ENCODE measurements at regions not wholly inside any gene's neighbourhood (a gene's known extent, or its start where the extent isn't known, plus 50 kb on each side); places are given as distances from the start of the nearest gene placed in this dataset.
"Not testable (repeated sequence)": the region's sequence is repeated elsewhere in the genome, so short reads cannot be mapped to it uniquely, and the experiment has no call there.

- DNase-seq = no peak
These were observed 150.5 kb upstream of the DDIT4L start for GRCh38 chr4:100340512-100341485.

- no peak for DNase-seq
These were observed 149.6 kb upstream of the DDIT4L start for GRCh38 chr4:100339870-100340269.

- not testable (repeated sequence) for DNase-seq
These were observed 143.2 kb upstream of the DDIT4L start for GRCh38 chr4:100333491-100333890.

DNA sequence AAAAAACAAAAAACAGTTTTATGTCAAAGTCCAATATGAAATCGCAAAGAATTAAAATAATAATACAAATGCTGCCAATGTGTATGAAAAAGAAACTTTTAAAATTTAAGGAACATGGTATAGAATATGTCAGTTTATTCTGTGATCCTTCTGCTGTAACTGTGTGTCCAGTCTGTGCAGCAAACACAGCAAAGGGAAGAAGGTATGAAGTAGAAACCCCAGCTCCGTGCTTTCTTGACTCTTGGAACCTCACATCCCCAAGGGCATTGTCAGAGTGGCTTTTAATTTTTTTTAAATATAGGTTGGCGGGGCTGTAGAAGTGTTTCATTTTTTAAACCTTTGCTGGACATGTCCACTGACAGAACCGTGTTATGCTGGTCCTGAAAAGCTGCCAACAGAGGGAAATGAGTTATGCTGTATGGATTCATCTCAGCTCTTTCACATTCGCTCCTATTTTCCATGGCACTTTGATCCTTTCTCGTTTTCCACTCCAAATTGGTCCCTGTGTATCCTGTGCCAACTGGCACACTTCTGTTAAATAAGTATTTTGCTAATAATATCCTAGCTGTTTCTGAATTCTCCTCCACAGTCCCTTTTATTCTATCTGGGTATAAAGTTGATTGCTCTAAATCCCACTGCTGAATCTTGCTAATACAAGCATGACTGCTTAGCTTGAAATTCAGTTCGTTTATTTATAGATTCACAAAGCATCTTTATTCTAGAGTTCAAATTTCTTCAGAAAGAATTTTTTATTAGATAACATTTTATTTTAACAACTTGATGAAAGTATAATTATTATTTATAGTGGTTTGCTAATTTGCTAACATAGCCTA is 127.0 kb upstream of the DDIT4L start:
- DNase-seq = no peak

GRCh38 chr4:100314057-100314456 is 123.8 kb upstream of the DDIT4L start:
- no peak for DNase-seq

DNA sequence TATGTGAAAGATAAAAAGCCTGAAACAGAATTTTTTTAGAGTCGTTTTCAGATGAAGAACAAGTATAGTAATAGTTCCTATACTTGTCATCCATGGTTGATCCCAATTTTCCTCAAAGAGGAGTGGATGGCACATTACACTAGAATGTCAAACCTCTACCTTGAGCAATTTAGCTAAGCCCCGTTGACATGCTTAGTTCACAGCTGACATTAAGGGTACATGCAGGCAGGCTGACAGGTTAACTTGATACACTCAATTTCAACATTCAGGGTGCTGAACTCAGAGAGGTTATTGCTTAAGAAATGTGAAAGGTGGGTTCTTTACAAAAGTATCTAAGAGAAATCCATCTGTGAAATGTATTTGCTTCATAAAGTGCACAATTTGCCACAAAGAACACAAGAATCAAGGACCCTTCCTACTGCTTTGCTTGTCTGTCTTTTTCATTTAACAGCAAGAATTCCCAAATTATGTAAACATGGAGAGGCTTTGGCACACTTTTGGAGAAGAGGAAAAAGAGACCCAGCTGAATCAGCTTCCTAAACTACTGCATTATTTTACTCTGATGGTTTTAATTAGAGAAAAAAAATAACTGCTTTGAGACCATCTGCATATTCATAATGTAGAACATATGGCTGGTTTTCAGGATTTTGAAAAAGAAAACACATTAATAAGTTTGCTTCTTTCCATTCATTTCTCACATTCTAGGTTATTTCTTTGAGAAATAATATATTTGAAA is 122.5 kb upstream of the DDIT4L start:
- DNase-seq = no peak

- DNase-seq = no peak
These were observed 120.9 kb upstream of the DDIT4L start for GRCh38 chr4:100311181-100311580.

DNA sequence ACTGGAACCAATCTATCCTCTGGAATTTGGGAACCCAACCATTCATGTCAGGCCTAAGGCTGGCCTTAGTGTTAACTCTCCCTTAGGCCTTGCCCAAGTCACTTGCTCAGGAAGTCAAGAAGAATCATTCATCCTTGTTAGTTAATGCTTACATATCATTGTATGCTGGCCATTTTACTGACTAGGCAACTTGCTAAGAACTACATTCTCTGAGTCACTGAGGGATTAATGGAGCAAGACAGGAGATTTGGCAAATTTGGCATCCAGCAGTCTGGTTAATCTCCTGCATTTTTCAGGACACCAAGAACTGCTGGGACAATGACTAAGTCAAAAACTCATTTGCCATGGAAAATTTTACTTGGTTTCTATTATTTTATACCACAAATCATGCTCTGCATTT is 115.8 kb upstream of the DDIT4L start:
- DNase-seq = no peak

- no peak for DNase-seq
These were observed 112.1 kb upstream of the DDIT4L start for GRCh38 chr4:100302061-100303026.

DNA sequence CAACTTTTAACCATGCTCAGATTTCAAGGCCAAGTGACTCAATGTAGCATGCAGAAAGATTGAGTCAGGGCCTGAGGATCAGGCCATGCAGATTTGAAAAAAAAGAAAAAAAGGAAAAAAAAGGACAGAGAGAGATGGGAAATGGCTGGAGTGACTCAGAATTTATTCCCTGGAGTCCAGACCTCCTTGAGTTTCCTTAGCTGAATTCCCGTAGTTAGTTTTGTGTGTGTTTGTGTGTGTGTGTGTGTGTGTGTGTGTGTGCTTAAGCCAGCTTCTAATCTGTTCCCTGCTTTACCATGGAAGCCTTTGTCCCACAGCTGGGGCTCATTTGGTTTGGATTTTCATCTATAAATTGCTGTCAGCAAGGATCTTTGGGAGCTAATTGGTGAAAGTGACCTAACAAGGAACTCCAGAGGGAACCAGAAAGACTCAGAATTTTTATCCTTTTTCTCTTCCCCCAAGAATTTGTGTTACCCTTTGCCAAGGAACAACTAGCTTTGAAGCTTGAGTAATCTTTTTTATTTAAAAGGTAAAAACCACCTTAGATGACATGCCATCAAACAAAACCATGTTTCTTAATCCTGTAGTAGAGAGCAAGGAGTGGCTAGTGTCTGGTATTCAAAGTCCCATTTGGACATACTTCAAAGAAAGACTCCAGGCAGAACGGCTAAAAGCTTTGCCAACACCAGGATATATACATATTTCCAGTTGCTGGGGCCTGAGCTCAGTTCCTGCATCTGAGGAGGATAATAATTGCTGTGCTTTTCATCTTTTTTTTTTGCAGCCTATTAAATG is 109.0 kb upstream of the DDIT4L start:
- DNase-seq = no peak

DNA sequence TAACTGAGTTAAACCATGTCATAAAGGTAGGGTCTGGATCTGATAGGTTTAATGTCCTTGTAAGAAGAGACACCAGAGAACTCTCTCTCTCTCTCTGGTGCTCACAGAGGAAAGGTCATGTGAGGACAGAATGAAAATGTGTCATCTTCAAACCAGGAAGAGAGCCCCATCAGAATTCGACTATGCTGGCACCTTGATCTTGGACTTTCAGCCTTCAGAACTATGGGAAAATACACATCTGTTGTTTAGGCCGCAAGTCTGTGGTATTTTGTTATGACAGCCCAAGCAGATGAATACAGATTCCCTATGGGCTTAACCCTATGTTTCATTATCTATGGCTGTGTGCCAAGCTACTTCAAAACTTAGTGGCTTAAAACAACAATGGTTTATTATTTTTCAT is 105.5 kb upstream of the DDIT4L start:
- DNase-seq = no peak

DNA sequence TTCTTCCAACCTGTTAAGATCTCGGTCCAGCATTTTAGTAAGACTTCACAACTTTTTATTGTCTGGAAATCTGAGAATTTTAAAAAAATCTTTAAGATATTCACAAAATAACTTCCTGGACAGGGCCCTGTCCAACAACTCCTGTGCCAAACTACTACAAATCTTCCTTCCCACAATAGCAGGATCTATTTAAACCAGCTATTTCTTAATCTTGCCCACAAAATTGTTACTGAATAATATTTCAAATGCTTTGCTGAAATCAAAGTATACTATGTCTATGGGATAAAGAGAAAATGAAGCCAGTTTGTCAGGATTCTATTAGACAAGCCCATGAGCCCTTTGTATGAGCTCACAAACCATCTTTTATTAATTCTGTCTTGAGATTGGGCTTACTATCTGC is 104.1 kb upstream of the DDIT4L start:
- no peak for DNase-seq

DNA sequence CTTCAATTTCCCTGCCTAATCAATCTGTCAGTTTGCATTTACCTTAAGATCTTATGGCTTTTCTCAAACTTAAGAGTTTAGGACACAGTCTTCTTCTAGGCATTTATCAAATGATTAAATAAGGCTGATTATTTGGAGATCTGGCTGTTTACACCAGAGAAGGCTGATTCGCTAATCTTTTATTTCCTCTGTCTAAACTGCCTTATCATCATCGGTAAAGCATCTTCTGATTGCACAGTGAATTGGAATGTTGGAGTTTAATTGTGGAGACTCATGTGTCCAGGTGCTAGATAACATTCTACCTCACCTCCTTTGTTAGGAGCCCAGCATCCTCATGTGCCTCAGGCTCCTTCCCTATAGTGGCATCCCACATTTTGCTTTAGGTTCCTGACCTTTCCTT is 100.3 kb upstream of the DDIT4L start:
- DNase-seq = no peak

DNA sequence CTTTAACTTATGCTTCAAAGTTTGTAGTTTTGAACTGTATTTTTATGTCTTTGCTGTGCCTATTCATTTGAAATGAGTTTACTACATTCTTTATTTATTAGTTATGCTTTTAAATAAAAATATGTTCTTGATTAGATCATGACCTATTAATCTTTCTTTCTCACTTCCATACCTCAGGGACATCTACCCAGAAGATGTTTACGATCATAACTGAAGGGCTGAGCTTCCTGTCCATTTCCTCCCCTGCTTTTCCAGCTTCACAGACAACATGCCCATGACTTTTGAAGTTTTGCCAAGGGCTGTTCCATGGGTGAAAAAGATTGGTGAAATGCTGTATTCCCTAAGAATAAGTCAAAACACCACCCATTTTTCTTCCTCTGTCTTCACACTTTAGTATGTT is 99.7 kb upstream of the DDIT4L start:
- DNase-seq = no peak

DNA sequence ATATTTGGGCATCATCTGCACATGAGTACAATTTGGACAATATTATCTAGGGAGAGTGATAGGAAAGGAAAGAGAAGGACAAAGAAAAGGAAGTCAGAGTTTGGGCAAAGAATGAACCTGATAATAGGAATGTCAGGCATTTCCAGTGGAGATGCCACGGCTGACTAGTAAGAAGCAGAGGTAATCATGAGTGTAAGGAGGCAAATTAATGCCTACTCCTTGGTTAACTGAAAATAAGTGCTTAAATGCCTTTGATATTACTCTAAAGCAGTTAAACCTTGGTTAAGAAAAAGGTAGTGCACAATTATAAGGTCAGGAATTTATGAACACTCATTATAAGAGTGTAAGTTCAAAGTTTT is 99.2 kb upstream of the DDIT4L start:
- no peak for DNase-seq

- DNase-seq = no peak
These were observed 98.7 kb upstream of the DDIT4L start for GRCh38 chr4:100288811-100289529.

DNA sequence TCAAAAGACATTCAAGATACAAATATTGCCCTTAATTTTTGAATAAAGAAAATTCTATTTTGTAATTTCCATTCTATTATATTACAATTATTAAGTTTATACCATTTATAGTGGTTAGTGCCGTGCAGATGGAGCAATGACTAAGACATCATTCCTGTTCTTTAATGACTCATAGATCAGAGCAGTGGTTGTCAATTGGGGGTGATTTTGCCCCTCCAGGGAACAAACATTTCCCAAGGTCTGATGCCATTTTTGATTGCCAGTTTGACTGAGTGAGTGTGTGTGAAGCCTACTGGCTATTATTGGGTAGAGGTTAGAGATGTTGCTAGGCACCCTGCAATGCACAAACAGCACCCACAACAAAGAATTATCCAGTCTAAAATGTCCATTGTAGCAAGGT is 97.9 kb upstream of the DDIT4L start:
- no peak for DNase-seq

GRCh38 chr4:100287534-100287933 is 97.3 kb upstream of the DDIT4L start:
- DNase-seq = no peak

- DNase-seq = no peak
These were observed 96.4 kb upstream of the DDIT4L start for GRCh38 chr4:100286636-100287035.

- DNase-seq = no peak
These were observed 94.9 kb upstream of the DDIT4L start for GRCh38 chr4:100285121-100285520.
